Neural crest cell (in vitro differentiated cells): ENCODE measurements at regions not wholly inside any gene's neighbourhood (a gene's known extent, or its start where the extent isn't known, plus 50 kb on each side); places are given as distances from the start of the nearest gene placed in this dataset.

Source experiments
- DNase-seq: peaks from one replicate; pipeline ENCODE4 v3.0.0; 2021; ENCODE audit warnings: low read depth, mixed read lengths, low spot score
- H3K27ac Mint-ChIP-seq: one replicate; pipeline ENCODE4 v1.8.0; 2021; ENCODE audit warnings: mild to moderate bottlenecking, mixed read lengths; ENCODE audit not compliant: unreplicated experiment
- H3K27me3 Mint-ChIP-seq: 2 replicates; pipeline ENCODE4 v1.8.0; 2021; ENCODE audit warnings: low read depth, mild to moderate bottlenecking, mixed read lengths
- H3K36me3 Mint-ChIP-seq: 2 replicates; pipeline ENCODE4 v1.8.0; 2021; ENCODE audit warnings: low read depth, mild to moderate bottlenecking, mixed read lengths
- H3K4me1 Mint-ChIP-seq: 2 replicates; pipeline ENCODE4 v1.8.0; 2021; ENCODE audit warnings: mixed read lengths
- H3K4me3 Mint-ChIP-seq: one replicate; pipeline ENCODE4 v1.8.0; 2021; ENCODE audit warnings: mild to moderate bottlenecking, mixed read lengths
- H3K9me3 Mint-ChIP-seq: 2 replicates; pipeline ENCODE4 v1.8.0; 2021; ENCODE audit warnings: mixed read lengths
- CTCF ChIP-seq: fragments of 200-600 bp; sonication (generic); conservative IDR thresholded peaks from 2 replicates; pipeline ENCODE4 v1.5.0; 2021; ENCODE audit warnings: antibody characterized with exemption, mild to moderate bottlenecking

- Mint-ChIP-seq H3K36me3 (no peaks in the 10 kb centered on the region), H3K4me3 (peak overlapping the region; percentile 28), H3K27ac (peak overlapping the region; percentile 84), H3K9me3 (no peaks in the 10 kb centered on the region), H3K4me1 (peaks cover 38% of the 10 kb centered on the region), H3K27me3 (peaks cover 7% of the 10 kb centered on the region)
- TF ChIP-seq CTCF: no peak
- DNase-seq: no peak
These were observed 103.8 kb upstream of the MED13L start for GRCh38 chr12:116381240-116381743.

DNA sequence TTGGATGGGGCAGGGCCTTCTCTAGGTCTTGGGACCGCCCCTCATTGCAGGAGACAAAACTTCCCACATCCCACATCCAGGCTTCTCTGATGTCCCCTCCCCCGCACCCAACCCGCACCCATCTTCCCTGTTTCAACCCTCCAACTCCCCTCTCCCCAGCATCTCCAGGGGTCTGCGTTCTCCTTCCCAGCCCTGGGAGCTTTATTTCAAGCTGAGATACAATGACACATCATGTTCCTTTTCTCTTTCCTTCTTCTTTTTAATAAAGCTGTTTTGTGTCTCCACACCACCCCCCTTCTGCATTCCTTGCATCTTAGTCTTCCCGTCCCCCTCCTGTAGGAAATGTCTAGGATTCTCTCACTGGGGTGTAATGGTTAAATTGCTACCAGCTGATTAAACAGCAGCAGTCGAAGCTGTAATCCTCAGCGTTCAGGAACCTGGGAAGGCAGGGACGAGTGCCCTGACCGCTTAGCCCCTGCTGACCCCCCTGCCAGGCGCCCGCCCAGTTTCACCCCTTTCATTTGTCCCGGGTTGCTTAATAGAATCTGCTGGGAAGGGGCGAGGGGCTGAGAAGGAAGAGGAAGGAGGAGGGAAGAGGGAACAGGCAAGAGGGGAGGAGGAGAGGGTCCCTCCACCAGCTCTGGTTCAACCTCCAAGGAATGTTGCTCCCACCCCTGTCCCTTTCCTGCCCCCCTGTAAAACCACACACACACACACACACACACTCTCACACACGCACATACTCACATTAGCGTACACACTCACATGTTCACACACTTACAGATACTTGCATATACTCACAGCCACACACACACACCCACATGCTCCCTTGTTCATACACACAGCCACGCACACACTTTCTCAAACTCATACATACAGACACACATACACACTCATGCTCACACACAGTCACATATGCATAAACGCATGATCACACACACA is 104.5 kb upstream of the MED13L start:
- H3K4me3 Mint-ChIP-seq: peak overlapping the region; percentile 28
- DNase-seq: peak; percentile 17

GRCh38 chr12:116382686-116383530 is 105.4 kb upstream of the MED13L start:
- Mint-ChIP-seq H3K4me1 (peaks cover 38% of the 10 kb centered on the region), H3K27ac (peak overlapping the region; percentile 87), H3K4me3 (peak overlapping the region; percentile 28), H3K9me3 (no peaks in the 10 kb centered on the region), H3K27me3 (peaks cover 7% of the 10 kb centered on the region), H3K36me3 (no peaks in the 10 kb centered on the region)
- TF ChIP-seq CTCF: no peak
- no peak for DNase-seq

More for the DNA sequence above, 104.5 kb upstream of the MED13L start:
- Mint-ChIP-seq H3K4me1 (peaks cover 38% of the 10 kb centered on the region), H3K27me3 (peaks cover 7% of the 10 kb centered on the region), H3K27ac (peak overlapping the region; percentile 84), H3K9me3 (no peaks in the 10 kb centered on the region), H3K36me3 (no peaks in the 10 kb centered on the region)
- TF ChIP-seq CTCF: no peak

DNA sequence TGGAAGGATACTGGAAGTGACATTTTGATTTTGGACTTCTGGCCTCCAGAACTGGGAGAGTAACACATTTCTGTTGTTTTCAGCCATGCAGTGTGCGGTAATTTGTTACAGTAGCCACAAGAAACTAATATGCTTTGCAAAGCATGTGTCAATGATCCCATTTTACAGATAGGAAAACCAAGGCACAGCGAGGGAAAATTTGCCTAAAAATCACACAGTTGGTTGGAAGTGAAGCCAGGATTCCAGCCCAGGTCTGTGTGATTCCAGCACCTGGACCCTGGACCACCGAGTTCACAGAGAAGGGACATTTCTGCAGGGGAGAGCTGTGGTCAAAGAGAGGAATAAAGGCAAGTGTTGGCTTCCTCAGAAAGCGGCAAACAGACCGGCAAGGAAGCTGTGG is 106.7 kb upstream of the MED13L start:
- Mint-ChIP-seq H3K27me3 (peaks cover 7% of the 10 kb centered on the region), H3K27ac (no peak overlapping the region), H3K4me3 (no peak overlapping the region), H3K36me3 (no peaks in the 10 kb centered on the region), H3K9me3 (no peaks in the 10 kb centered on the region), H3K4me1 (peaks cover 38% of the 10 kb centered on the region)
- DNase-seq: no peak
- TF ChIP-seq CTCF: no peak

GRCh38 chr12:116384691-116385485 is 107.4 kb upstream of the MED13L start:
- DNase-seq: no peak
- no peak for TF ChIP-seq CTCF

More at GRCh38 chr12:116384691-116385485, 107.4 kb upstream of the MED13L start:
- H3K4me3 Mint-ChIP-seq: no peak overlapping the region
- H3K27ac Mint-ChIP-seq: no peak overlapping the region
- H3K36me3 Mint-ChIP-seq: no peaks in the 10 kb centered on the region
- peaks cover 7% of the 10 kb centered on the region for H3K27me3 Mint-ChIP-seq
- H3K4me1 Mint-ChIP-seq: peaks cover 37% of the 10 kb centered on the region
- H3K9me3 Mint-ChIP-seq: no peaks in the 10 kb centered on the region
